ENCODE measurements at regions not wholly inside any gene's neighbourhood (a gene's known extent, or its start where the extent isn't known, plus 50 kb on each side); places are given as distances from the start of the nearest gene placed in this dataset.

DNA sequence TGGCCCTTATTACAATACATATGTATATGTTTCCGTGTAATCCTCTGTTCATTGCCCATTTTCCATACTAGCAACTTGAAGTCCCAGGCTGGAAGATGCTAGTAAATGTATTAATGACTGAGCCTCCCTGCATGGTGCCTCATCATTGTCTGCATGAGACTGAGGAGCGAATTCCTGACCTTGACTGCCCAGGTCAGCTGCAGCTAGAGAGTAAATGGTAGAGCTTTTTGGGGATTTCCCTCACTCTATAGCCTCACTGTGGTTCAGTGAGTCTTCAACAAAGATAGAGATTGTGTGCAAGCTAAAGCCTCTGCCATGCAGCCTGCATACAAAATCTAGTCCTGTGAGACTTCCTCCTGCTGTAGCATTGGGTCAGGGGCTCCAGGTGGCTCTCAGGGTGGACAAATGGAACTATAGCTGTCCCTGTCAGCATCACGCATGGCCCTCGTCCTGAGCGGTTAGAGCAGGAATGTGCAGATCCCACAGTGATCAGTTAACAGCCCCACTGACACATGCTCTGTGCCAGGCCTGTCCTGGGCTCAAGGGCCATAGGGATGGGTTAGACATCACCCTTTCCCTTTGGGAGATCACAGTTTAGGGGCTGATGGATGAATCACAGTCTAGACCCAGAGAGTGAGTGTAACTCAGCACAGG, 741.7 kb downstream of the MATN1 start (continued):
- TF ChIP-seq, protein P1, sequence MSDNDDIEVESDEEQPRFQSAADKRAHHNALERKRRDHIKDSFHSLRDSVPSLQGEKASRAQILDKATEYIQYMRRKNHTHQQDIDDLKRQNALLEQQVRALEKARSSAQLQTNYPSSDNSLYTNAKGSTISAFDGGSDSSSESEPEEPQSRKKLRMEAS (IDR thresholded peaks at IDR 0.05; ENCODE audit: low read depth, low read length), result no peak
- TF ChIP-seq ZBTB33 (IDR thresholded peaks at IDR 0.05) (no peak), MLLT1 (IDR thresholded peaks at IDR 0.05) (no peak), TCF12 (IDR thresholded peaks at IDR 0.05; ENCODE audit: low read depth, low read length) (no peak), MEF2A (IDR thresholded peaks at IDR 0.05; ENCODE audit: insufficient read depth, low read depth, low read length) (no peak), SREBF1 (IDR thresholded peaks at IDR 0.05; ENCODE audit: low read length) (no peak), POLR2AphosphoS5 (IDR thresholded peaks at IDR 0.05; ENCODE audit: low read length) (no peak), IKZF2 (IDR thresholded peaks at IDR 0.05) (no peak)
- TF ChIP-seq, protein P2, sequence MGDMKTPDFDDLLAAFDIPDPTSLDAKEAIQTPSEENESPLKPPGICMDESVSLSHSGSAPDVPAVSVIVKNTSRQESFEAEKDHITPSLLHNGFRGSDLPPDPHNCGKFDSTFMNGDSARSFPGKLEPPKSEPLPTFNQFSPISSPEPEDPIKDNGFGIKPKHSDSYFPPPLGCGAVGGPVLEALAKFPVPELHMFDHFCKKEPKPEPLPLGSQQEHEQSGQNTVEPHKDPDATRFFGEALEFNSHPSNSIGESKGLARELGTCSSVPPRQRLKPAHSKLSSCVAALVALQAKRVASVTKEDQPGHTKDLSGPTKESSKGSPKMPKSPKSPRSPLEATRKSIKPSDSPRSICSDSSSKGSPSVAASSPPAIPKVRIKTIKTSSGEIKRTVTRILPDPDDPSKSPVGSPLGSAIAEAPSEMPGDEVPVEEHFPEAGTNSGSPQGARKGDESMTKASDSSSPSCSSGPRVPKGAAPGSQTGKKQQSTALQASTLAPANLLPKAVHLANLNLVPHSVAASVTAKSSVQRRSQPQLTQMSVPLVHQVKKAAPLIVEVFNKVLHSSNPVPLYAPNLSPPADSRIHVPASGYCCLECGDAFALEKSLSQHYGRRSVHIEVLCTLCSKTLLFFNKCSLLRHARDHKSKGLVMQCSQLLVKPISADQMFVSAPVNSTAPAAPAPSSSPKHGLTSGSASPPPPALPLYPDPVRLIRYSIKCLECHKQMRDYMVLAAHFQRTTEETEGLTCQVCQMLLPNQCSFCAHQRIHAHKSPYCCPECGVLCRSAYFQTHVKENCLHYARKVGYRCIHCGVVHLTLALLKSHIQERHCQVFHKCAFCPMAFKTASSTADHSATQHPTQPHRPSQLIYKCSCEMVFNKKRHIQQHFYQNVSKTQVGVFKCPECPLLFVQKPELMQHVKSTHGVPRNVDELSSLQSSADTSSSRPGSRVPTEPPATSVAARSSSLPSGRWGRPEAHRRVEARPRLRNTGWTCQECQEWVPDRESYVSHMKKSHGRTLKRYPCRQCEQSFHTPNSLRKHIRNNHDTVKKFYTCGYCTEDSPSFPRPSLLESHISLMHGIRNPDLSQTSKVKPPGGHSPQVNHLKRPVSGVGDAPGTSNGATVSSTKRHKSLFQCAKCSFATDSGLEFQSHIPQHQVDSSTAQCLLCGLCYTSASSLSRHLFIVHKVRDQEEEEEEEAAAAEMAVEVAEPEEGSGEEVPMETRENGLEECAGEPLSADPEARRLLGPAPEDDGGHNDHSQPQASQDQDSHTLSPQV (IDR thresholded peaks at IDR 0.05), result no peak
- TF ChIP-seq, protein P3, sequence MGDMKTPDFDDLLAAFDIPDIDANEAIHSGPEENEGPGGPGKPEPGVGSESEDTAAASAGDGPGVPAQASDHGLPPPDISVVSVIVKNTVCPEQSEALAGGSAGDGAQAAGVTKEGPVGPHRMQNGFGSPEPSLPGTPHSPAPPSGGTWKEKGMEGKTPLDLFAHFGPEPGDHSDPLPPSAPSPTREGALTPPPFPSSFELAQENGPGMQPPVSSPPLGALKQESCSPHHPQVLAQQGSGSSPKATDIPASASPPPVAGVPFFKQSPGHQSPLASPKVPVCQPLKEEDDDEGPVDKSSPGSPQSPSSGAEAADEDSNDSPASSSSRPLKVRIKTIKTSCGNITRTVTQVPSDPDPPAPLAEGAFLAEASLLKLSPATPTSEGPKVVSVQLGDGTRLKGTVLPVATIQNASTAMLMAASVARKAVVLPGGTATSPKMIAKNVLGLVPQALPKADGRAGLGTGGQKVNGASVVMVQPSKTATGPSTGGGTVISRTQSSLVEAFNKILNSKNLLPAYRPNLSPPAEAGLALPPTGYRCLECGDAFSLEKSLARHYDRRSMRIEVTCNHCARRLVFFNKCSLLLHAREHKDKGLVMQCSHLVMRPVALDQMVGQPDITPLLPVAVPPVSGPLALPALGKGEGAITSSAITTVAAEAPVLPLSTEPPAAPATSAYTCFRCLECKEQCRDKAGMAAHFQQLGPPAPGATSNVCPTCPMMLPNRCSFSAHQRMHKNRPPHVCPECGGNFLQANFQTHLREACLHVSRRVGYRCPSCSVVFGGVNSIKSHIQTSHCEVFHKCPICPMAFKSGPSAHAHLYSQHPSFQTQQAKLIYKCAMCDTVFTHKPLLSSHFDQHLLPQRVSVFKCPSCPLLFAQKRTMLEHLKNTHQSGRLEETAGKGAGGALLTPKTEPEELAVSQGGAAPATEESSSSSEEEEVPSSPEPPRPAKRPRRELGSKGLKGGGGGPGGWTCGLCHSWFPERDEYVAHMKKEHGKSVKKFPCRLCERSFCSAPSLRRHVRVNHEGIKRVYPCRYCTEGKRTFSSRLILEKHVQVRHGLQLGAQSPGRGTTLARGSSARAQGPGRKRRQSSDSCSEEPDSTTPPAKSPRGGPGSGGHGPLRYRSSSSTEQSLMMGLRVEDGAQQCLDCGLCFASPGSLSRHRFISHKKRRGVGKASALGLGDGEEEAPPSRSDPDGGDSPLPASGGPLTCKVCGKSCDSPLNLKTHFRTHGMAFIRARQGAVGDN (IDR thresholded peaks at IDR 0.05), result no peak
